HG02852 (cell line): ENCODE measurements at regions not wholly inside any gene's neighbourhood (a gene's known extent, or its start where the extent isn't known, plus 50 kb on each side); places are given as distances from the start of the nearest gene placed in this dataset.
"Not testable (repeated sequence)": the region's sequence is repeated elsewhere in the genome, so short reads cannot be mapped to it uniquely, and the experiment has no call there.

Experiments
- ATAC-seq: cut with Tn5 transposase; IDR thresholded peaks from one replicate; pipeline ENCODE4 v1.9.1; 2021; ENCODE audit warnings: mild to moderate bottlenecking, moderate library complexity; ENCODE audit not compliant: unreplicated experiment

DNA sequence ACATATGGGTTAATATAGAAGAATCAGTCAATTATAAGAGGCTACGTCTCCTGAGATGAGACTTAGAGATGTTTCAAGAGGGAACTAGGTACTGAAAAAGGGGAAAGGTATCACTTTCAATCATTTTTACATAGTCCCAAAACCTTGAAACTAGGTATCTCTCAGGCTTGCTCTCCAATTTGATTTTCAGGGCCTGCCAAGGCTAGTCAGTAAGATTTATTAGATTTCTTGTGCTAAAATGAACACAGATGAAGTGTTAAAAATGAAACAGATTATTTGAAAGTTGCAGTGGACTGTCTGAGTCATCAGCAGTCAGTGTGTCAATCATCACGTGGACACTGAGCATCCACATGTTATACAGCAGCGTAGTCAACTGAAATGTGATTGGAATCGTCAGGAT, 591.1 kb downstream of the DTWD2 start:
- ATAC-seq, result peak; percentile 71

DNA sequence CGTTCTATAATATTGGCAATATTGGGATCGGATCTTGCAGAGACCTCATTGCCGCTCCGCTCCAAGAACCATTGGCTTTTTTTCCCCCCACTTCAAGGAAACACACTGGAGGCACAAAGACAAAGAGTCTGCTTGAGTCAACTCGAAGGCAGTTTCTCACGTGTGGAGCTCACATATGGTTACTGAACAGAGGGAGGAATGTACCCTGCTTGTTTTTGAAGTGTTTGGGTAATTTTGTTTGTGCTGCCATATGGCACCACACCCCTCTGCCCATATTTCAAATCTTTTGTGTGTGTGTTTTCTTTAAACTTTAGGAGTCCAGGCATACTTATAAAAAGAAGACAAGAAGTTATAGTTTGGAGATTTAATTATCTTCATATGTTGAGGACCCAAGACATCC, 595.9 kb downstream of the DTWD2 start:
- no peak for ATAC-seq

DNA sequence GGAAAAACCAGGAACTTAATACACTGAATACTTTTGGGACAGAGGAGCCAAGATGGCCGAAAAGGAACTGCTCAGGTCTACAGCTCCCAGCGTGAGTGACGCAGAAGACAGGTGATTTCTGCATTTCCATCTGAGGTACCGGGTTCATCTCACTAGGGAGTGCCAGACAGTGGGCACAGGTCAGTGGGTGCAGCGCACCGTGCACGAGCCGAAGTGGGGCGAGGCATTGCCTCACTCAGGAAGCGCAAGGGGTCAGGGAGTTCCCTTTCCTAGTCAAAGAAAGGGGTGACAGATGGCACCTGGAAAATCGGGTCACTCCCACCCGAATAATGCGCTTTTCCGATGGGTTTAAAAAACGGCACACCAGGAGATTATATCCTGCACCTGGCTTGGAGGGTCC, 605.4 kb downstream of the DTWD2 start:
- not testable (repeated sequence) for ATAC-seq

DNA sequence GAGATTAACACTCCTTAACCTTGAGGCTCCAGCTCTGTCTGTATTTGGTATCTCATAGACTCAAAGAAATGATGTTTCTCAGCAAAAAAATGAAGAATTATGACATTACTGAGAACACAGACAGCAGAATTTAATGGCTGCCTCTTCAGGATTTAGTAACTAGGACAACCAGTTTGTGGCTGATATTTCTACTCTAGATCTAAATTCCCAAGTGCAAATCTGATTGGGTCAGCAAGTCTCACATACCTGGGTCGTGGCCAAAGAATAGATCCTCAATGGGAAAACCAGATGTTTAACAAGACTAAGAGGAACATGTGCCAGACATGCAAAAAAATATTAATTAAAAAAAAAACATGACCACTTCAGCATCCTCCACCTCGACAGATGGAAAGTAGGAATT, 608.9 kb downstream of the DTWD2 start:
- ATAC-seq, result no peak

DNA sequence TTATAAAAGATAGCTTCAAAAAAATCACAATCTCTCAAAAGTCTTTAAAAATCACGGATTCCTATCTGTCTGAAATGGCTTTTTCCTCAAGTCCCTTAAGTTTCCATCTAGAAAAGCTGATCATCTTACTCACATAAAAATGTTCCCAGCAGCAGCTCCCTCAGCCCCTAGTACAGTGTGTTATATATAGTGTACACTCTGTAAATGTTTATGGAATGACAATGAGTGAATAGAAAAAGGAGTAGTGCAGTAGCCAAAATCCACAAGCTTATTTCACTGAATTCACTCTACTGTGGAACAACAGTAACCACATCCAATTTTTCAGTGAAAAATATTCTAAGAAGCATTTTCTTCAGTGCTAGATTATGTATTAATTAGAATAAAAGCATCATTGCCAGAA, 609.4 kb downstream of the DTWD2 start:
- no peak for ATAC-seq

DNA sequence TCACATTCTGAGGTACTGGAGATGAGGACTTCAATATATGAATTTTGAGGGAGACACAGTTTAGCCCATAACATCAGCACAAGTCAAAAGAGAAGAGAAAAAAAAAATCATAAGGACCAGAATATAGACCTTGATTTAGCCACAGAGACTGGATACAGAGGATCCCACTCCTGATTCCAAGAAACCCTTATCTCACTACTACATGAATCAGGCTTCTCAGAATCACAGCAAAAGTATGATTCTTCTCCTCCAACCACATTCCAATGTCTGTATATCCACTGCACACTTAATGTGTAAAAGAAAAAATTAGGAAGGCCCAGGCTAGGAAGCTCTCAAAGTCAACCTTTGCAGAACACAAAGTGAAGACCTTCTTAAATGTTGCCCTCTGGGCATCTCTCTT, 610.9 kb downstream of the DTWD2 start:
- no peak for ATAC-seq

DNA sequence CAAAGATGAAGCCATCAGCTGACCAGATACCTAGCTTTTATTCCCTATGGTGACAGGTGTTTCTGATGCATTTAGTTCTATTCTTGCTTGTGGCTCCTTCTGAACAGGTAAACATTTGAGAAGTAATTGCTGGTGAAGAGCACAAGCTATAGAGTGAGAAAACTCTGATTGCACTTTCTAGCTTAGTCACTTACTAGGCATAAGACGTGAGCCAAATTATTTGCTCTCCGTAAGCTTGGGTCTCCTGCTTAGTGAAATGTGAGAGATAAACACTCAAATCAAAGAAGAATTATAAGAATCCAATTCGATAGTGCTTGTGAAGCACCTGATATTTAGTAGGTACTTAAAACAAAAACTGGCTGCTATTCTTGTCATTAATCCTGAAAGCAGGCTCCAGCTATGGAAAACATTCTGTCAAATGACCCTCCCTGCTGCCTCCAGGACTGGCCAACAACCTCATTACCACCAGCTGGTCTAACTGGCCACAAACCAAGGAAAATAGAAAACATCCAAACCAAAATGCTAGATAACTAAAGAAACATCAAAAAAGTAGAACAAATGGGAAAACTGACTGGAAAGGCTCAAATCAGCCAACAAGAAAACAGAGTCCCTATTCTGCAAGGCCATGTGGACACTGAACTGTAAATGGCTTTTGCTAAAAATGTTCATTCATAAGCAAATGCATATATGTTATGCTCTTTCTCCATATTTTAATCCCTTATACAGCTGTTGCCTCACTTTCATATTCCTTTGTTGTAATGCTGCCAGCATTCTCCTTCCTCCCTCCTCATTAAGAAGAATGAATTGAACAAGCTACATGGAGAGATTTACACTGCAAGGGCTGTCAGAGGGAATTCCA, 616.1 kb downstream of the DTWD2 start:
- ATAC-seq, result no peak

DNA sequence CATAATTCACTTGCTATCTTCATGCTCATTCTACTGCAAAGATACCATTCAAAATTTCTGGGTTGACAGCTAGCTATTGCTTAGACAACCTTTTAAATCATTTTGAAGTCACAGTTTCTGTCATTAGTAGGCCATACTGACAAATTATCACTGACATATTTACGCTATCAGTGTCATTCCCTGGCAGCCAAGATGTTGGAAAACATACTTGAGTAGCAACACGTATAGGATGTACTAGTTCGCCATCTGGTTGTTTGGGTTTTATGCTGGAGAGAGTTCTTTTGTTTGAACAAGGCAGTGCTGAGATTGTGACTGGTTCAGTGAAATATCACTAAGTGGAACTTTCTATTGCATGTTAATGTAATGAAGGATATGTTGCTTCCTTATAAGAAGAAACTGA, 621.9 kb downstream of the DTWD2 start:
- ATAC-seq, result no peak

DNA sequence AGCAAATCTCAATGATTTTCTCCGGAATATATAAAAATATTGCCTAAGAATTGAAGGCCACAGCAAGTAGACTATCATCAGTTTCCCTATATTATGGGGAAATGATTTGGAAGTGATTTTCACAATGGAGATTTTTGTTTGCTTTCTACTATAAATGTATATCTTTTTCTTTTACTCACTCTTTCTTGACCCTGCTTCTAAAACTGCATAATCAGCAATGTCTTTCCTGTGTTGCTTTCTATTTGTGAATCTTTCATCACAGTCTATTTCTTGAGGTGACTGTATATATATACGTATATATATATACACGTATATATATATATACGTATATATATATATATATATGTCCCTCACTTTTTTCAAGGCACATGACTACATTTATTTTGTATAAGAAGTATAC, 622.6 kb downstream of the DTWD2 start:
- ATAC-seq, result no peak

DNA sequence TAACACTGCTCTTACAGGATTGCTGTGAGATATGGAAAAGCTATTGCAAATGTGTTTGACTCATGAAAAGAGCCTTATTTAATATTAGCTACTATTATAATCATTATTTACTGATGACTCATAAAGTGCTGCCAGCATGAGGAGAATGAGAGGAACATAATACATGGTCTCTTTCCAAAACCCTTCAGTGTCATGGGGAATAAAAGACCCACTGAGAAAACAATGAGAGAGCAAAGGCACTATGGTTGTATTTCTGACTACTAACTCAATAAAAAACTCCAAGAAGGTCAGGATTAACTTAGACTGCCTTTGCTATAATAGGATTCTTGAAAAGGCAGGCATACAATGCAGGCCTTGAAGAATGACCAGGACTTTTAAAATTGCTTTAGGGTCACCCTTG, 633.5 kb downstream of the DTWD2 start:
- ATAC-seq, result no peak

DNA sequence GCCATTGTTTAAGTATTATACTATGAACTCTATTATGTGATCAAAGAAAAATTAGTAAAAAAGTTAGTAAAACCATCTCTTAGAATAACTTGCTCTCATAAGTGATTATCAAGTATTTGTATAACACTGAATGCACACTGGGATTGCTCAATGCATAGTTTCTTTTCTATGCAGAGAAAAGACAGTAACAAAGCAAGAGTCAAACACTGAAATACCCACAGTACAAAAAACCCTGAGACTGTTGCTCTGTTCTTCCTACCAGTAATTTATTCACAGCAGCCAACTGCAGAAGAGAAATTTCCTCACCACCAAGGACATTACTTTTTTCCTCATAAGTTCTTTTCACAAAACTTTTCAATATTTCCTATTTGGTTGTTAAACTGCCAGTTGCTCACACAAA, 634.4 kb downstream of the DTWD2 start:
- ATAC-seq, result no peak

DNA sequence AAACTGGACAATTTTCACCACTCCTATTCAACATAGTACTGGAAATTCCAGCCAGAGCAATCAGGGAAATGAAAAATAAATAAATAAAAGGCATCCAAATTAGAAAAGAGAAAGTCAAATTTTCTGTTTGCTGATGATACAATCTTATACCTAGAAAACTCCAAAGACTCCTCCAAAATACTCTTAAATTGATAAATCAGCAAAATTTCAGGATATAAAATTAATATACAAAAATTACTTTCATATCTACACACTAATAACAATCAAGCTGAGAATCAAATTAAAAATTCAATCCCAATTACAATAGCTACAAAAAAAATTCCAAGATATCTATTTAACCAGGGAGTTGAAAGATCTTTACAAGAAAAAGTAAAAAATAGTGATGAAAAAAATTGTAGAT, 651.9 kb downstream of the DTWD2 start:
- ATAC-seq, result no peak

DNA sequence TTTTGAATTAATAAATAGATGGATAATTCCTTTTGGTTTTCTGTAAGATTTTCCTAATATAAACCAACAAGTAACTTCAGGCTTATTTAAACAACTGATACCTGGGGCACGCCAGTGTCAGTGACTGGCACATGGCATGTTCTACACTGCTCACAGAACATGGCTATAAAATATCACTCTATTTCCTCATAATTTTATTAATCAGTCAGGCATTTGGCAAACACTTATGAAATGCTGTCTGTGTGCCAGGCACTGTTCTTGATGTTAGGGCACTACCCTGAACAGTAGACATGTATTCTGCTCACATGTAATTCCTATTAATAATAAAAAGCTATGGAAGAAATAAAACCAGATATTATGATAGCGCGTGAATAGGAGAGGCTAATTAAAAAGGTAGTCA, 661.0 kb downstream of the DTWD2 start:
- no peak for ATAC-seq

DNA sequence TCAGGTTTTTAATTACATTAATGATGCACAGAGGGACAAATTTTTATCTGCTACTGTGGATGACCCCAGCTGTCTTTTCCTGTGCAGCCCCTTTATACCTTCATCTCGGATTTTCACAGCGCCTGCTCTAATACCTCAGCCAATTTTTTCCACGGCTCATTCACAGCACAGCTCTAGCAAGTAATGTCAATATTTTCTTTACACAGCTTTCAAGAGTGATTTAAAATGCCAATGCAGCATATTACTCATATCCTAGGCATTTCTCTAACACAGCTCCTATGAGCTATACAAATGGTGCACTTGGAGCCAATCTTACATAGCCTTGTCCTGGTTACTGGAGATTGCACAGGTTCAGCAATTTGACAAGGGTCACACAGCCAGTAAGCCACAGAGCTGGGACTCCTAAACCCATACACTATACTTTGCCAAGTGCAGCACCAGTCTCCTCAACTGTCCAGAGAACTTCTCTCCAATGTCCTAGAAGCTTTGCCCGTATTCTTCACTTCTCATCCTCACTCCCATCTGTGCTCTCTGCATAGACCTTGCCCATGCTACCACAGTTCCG, 661.8 kb downstream of the DTWD2 start:
- no peak for ATAC-seq

DNA sequence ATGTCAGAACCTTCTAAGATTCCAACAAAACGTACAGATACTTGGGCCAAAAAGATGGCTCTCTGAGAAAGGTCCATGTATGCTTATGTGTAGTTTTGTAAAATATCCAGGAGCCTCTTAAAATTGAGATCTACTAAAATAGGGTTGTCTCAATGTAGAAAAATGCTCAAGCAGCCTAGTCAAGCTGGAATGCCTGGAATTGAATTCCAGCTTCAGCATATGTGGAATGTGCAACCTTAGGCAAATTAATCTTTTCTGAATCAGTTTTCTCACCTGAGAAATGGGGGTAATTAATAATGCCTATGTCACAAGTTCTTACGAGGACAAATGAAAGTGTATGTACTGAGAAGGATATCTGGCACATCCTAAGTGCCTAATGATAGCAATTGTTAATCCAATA, 662.4 kb downstream of the DTWD2 start:
- no peak for ATAC-seq

DNA sequence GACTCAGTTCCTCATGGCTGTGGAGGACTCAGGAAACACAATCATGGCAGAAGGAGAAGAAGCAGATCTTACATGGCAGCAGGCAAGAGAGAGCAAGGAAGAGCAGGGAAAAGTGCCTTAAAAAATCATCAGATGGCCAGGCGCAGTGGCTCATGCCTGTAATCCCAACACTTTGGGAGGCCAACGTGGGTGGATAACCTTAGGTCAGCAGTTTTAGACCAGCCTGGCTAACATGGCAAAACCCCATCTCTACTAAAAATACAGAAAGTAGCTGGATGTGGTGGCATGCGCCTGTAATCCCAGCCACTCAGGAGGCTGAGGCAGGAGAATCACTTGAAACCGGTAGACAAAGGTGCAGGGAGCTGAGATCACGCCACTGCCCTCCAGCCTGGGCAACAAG, 664.6 kb downstream of the DTWD2 start:
- ATAC-seq, result not testable (repeated sequence)

DNA sequence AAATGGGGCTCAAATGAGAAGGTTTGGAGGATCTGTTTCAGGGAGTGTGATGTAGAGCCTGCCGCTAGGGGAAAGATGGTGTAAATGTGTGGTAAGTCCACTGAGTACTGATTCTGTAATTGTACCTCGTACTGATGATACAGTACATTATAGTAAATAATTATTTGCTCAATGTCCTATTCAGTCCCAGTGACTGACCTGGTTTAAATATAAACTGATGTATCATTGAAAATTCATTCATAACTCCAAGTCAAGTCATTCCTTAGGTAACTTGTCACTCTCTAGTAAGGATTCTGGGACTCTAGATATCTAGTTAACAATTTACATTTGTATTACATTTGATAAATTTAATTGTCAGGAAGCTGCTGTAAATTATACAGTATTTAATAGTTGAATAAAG, 667.3 kb downstream of the DTWD2 start:
- ATAC-seq, result no peak

DNA sequence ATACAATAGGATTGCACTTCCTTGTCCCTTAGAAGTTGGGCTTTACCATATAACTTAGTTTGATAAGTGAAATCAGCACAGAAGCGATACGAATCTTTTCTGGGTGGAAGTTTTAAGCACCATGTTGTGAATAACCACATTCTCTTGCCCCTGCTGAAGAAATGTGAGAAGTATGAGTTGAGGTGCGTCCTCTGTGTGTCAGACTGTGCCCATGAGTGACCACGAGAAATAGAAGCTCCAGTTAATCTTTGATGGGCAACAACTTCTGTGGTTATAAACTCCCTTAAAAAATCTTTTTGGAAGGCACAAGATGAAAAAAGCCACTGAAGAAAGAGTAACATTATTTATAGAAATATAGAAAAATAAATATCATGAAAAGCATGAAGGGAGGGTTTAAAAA, 668.2 kb downstream of the DTWD2 start:
- no peak for ATAC-seq

DNA sequence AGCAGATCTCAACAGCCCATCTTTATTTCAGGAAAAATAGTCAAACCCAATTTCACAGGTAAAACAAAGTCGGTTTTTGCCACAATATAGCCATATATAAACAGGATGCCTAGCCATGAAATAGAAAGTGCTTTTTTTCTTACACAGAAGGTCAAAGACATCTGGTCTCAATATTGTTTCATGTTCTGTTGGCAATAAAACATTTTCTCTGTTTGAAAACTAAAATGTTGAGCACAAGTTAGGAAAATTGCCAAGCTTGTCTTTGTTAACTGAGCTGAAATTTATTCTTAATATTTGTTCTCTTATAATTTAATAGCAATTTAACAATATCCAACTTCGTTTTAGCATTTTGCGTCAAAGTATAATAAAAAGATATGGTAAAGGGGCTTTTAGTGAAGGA, 673.4 kb downstream of the DTWD2 start:
- no peak for ATAC-seq

DNA sequence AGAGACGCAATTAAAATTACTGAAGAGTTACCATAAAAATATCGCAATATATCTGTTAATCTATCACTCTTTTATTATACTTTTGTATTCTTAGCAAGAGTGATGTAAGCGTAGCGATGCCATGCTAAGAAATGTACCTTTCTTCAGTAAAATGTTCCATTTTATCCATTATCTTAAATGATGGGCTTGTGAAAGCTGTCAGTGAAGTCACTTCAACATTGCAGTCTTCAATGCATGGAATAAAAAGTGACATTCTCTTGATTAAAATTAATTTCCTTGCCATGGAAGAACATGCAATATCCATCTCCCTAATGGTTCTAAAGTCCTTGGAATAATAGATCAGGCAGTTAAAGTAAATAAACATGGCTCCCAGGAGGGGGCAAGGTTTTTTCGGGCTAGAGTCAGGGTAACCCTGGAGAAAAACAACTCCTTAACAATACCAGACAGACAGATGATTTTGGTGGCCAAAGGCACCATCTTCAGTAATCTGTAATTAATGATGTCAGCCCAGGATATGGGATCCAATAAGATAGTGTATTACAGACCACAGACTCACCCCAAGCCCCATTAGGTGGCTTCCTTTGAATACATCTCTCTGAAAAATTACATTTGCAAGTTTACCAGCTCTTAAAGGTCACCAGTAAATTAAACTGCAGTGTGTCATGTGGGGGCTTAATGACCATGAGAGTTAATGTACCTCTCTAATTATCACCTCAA, 677.1 kb downstream of the DTWD2 start:
- ATAC-seq, result no peak

DNA sequence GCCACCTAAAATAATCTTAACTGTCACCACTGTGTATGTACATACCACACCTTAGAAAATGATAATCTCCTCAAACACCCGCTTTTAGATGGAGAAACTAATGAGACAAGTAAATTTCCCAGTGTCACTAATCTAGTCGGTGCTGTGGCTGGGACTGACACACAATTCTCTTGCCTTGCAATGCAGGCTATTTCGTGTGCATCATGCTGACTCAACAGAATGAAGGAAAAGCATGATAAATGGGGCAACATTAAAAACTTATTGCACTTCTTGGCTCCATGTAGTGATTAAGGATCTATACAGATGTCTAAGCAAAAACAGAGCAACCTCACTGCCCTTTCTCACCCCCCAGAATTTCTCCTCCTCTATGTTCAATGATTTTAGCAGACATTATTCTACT, 677.9 kb downstream of the DTWD2 start:
- ATAC-seq, result no peak

DNA sequence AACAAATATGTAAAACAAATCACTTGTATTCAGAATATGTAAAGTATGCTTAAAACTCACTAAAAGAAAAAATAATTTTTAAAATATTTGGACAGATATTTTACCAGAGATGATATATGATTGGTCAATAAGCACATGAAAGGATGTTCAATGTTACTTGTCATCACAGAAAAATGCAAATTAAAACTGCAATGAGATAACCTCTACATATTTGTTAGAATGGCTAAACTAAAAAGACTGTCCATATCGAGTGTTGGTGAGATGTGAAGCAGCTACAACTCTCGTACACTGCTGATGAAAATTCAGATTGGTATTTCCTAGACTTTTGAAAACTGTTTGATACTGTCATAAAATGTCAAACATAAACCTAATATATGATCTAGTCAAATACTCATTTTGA, 685.1 kb downstream of the DTWD2 start:
- no peak for ATAC-seq
